Epithelial cell of prostate (primary cell): ENCODE measurements at regions not wholly inside any gene's neighbourhood (a gene's known extent, or its start where the extent isn't known, plus 50 kb on each side); places are given as distances from the start of the nearest gene placed in this dataset.
"Not testable (repeated sequence)": the region's sequence is repeated elsewhere in the genome, so short reads cannot be mapped to it uniquely, and the experiment has no call there.

Experiments used
- DNase-seq: peaks from one replicate; pipeline ENCODE4 v3.0.0-alpha.2; 2011; ENCODE audit warnings: low read depth, low spot score
- H3K27ac ChIP-seq: fragments of 450-650 bp; 2 replicates; pipeline ENCODE4 v1.5.1; 2017; ENCODE audit warnings: mild to moderate bottlenecking

GRCh38 chr2:195368249-195369217, 288.5 kb upstream of the SLC39A10 start:
- DNase-seq = no peak
- no peak overlapping the region for H3K27ac ChIP-seq

DNA sequence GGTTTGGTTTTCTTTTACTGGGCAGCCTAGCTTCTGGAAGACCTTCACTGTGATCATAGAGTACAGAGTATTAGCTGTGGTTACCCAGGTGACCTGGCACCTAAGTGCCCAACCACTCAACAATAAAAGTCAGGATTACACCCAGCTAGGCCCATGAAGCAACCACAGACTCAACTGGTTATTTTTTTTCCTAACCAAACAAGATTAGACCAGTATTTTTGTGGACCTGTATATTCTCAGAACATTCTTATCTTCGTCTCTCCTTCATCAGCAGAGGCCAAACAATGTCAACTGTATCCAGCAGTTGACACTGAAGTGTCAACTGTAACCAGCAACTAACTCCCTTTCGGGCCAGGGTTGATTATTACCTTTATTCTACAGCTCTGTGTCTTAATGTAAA, 289.2 kb upstream of the SLC39A10 start:
- no peak for DNase-seq
- H3K27ac ChIP-seq = no peak overlapping the region

- H3K27ac ChIP-seq = peak overlapping the region; percentile 82
- DNase-seq = peak; percentile 50
These were observed 292.7 kb upstream of the SLC39A10 start for GRCh38 chr2:195364015-195364965.

GRCh38 chr2:195363496-195363895, 293.5 kb upstream of the SLC39A10 start:
- peak overlapping the region; percentile 82 for H3K27ac ChIP-seq
- DNase-seq = peak; percentile 41

- H3K27ac ChIP-seq = no peak overlapping the region
- DNase-seq = no peak
These were observed 296.8 kb upstream of the SLC39A10 start for GRCh38 chr2:195360242-195360641.

GRCh38 chr2:195359043-195359735, 297.8 kb upstream of the SLC39A10 start:
- DNase-seq = no peak
- no peak overlapping the region for H3K27ac ChIP-seq

GRCh38 chr2:195356920-195357440, 300.0 kb upstream of the SLC39A10 start:
- DNase-seq = no peak
- no peak overlapping the region for H3K27ac ChIP-seq

DNA sequence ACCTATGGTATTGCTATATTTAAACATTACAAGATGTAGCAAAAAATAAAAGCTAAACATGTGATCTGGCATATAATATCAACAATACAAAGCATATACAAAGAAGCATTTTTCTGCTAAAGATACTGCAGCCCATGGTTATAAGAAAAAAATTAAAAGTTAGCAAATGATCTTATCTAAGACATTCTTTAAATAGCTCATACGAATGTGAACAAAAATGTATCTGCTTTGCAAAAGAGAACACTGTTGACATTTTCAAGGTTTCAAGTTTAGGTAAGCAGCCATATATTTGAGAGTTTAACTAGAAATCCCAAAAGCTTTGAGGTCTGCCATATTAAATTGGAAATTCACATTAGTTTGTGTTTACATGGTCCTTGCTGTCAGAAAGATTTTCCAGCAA, 301.0 kb upstream of the SLC39A10 start:
- no peak for DNase-seq
- no peak overlapping the region for H3K27ac ChIP-seq

DNA sequence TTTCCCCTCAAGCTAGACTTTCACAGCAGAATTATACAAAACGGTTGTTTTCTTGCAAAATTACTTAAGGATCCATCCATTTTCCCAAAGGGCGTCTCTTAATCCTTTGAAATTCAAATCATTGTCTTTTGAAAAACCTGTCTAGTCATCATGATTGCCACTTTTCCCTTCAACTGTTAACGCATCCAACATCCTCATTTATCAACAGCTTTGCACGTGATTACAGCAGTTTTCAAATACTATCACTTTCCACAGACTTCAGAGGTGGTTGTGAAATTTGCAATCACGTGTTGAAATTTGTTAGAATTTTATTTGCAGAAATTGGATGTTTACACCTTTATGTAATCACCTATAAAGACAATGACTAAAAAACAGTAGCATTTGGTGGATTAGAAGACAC, 304.4 kb upstream of the SLC39A10 start:
- H3K27ac ChIP-seq = no peak overlapping the region
- no peak for DNase-seq

DNA sequence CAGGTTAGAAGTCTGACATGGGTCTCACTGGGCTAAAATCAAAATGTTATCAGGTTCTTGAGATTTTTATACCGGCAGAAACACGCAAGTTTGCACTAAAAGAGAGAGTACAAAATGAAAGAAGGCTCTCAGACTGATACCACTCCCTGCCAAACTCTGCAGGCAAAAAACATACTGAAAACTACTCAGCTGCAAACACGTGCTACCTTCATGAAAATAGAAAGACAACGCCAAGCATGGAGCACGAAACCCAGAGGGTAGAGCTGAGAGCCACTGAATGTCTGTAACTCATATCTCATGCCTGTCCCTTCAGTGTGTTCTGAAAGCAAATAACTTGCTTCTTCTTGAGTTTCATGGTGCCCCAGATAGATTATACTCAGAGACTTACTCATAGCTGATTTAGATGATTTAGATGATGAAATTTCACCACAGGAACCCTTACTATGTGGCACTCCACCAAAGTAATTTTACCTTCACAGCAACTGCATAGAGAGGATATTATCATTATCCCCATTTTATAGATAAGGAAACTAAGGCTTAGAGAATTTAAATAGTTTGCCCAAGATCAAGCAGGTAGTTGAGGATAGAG, 313.0 kb upstream of the SLC39A10 start:
- no peak overlapping the region for H3K27ac ChIP-seq
- DNase-seq = no peak

GRCh38 chr2:195343540-195343939, 313.5 kb upstream of the SLC39A10 start:
- no peak overlapping the region for H3K27ac ChIP-seq
- DNase-seq = no peak

DNA sequence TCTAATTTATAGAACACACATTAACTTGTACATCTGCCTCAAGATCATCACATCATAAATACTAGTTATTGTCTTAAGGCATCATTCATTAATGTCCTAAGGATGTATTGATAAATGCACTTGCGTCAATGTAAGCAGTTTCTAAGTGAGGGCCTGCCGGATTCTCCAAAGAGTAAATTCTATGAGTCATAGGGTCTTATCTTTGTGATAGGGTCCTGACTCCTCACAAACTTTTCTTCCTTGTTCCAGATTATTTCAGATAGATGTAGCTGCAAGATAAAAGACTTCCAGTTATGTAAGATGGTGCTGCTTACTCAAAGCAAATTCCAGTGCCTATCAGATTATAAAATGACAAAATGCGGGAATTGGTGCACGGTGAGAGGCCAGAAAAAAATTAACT, 315.0 kb upstream of the SLC39A10 start:
- no peak overlapping the region for H3K27ac ChIP-seq
- DNase-seq = no peak

GRCh38 chr2:195338856-195339255, 318.2 kb upstream of the SLC39A10 start:
- no peak overlapping the region for H3K27ac ChIP-seq
- DNase-seq = no peak

- no peak overlapping the region for H3K27ac ChIP-seq
- no peak for DNase-seq
These were observed 319.4 kb upstream of the SLC39A10 start for GRCh38 chr2:195337597-195337996.

GRCh38 chr2:195333869-195334268, 323.2 kb upstream of the SLC39A10 start:
- H3K27ac ChIP-seq = no peak overlapping the region
- DNase-seq = no peak

DNA sequence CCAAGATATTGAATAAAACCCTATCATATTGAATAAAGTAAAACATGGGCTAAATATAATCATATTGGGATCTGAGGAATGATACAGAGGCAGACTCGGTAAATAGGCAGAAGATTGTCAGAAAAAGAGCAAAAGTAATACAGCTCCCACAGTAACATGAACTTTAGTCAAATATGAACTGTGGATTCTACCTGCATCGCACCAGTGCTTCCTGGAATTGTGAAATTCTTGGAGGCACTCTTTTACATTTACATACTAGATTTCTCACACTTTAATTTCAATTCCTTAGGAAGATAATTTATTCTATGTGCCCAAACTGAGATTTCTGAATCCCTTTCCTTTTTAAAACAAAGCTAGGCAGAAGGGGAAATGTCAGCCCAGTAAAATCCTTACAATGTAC, 325.1 kb upstream of the SLC39A10 start:
- no peak overlapping the region for H3K27ac ChIP-seq
- no peak for DNase-seq

GRCh38 chr2:195331129-195331528, 325.9 kb upstream of the SLC39A10 start:
- no peak for DNase-seq
- no peak overlapping the region for H3K27ac ChIP-seq

GRCh38 chr2:195330513-195330956, 326.5 kb upstream of the SLC39A10 start:
- DNase-seq = no peak
- H3K27ac ChIP-seq = no peak overlapping the region

GRCh38 chr2:195329784-195330183, 327.2 kb upstream of the SLC39A10 start:
- not testable (repeated sequence) for DNase-seq, H3K27ac ChIP-seq

- no peak for DNase-seq
- no peak overlapping the region for H3K27ac ChIP-seq
These were observed 330.5 kb upstream of the SLC39A10 start for GRCh38 chr2:195326537-195326936.
